Ishikawa (cell line): ENCODE measurements at regions not wholly inside any gene's neighbourhood (a gene's known extent, or its start where the extent isn't known, plus 50 kb on each side); places are given as distances from the start of the nearest gene placed in this dataset.

Experiments used
- CEBPB ChIP-seq: IDR thresholded peaks from 2 replicates; pipeline ENCODE4 v1.6.1; 2012
- CREB1 ChIP-seq: IDR thresholded peaks from 2 replicates; pipeline ENCODE4 v1.6.1; 2012; ENCODE audit warnings: low read depth
- EGR1 ChIP-seq: IDR thresholded peaks from 2 replicates; pipeline ENCODE4 v1.6.1; 2012
- EP300 ChIP-seq: IDR thresholded peaks from 2 replicates; pipeline ENCODE4 v1.6.1; 2012; ENCODE audit warnings: borderline replicate concordance
- FOXM1 ChIP-seq: IDR thresholded peaks from 2 replicates; pipeline ENCODE4 v1.6.1; 2012; ENCODE audit warnings: low read depth, borderline replicate concordance
- MAX ChIP-seq: IDR thresholded peaks from 2 replicates; pipeline ENCODE4 v1.6.1; 2012
- NFIC ChIP-seq: IDR thresholded peaks from 2 replicates; pipeline ENCODE4 v1.6.1; 2012
- RAD21 ChIP-seq: IDR thresholded peaks from 2 replicates; pipeline ENCODE4 v1.6.1; 2012; ENCODE audit warnings: low read depth
- REST ChIP-seq: IDR thresholded peaks from 2 replicates; pipeline ENCODE4 v1.6.1; 2012; ENCODE audit warnings: low read depth, mild to moderate bottlenecking
- TAF1 ChIP-seq: IDR thresholded peaks from 2 replicates; pipeline ENCODE4 v1.6.1; 2012; ENCODE audit warnings: low read depth, mild to moderate bottlenecking
- TCF12 ChIP-seq: IDR thresholded peaks from 2 replicates; pipeline ENCODE4 v1.6.1; 2012; ENCODE audit warnings: low read depth
- TEAD4 ChIP-seq: IDR thresholded peaks from 2 replicates; pipeline ENCODE4 v1.6.1; 2012
- YY1 ChIP-seq: IDR thresholded peaks from 2 replicates; pipeline ENCODE4 v1.6.1; 2012; ENCODE audit warnings: low read depth
- ZBTB7A ChIP-seq: IDR thresholded peaks from 2 replicates; pipeline ENCODE4 v1.6.1; 2012; ENCODE audit warnings: low read depth
- TF ChIP-seq, protein P1 (sequence below): IDR thresholded peaks from 2 replicates; pipeline ENCODE4 v1.6.1; 2012

GRCh38 chr11:93958991-93959390, 62.2 kb upstream of the HEPHL1 start:
- TF ChIP-seq YY1 (no peak), ZBTB7A (no peak), EP300 (no peak), CREB1 (no peak), FOXM1 (no peak), RAD21 (no peak), TEAD4 (no peak), REST (no peak), TCF12 (no peak), EGR1 (no peak), MAX (no peak), NFIC (no peak)

DNA sequence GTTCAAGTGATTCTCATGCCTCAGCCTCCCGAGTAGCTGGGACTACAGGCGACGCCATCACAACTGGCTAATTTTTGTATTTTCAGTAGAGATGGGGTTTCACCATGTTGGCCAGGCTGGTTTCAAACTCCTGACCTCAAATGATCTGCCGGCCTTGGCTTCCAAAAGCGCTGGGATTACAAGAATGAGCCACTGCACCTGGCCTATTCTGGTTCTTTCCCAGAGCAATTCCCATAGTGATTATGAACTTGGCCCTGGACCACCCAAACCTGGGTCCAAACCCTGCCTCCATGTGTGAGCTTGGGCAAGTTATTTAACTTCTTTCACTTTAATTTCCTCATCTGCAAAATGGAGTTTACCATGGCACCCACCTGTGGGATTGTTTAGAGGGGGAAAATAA, 61.5 kb upstream of the HEPHL1 start:
- no peak for TF ChIP-seq NFIC
- TF ChIP-seq FOXM1, result no peak
- TF ChIP-seq EP300, result no peak
- TF ChIP-seq, protein P1, sequence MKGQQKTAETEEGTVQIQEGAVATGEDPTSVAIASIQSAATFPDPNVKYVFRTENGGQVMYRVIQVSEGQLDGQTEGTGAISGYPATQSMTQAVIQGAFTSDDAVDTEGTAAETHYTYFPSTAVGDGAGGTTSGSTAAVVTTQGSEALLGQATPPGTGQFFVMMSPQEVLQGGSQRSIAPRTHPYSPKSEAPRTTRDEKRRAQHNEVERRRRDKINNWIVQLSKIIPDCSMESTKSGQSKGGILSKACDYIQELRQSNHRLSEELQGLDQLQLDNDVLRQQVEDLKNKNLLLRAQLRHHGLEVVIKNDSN, result no peak
- no peak for TF ChIP-seq RAD21
- TF ChIP-seq CREB1, result no peak
- TF ChIP-seq ZBTB7A, result no peak
- TF ChIP-seq TEAD4, result no peak
- no peak for TF ChIP-seq EGR1
- no peak for TF ChIP-seq CEBPB
- TF ChIP-seq TAF1, result no peak
- TF ChIP-seq YY1, result no peak
- TF ChIP-seq TCF12, result no peak
- no peak for TF ChIP-seq REST
- TF ChIP-seq MAX, result no peak

- TF ChIP-seq, protein P1, result no peak
- TF ChIP-seq FOXM1, result no peak
- no peak for TF ChIP-seq ZBTB7A
- TF ChIP-seq CEBPB, result no peak
- TF ChIP-seq REST, result no peak
Observed at GRCh38 chr11:93963072-93963471, 58.1 kb upstream of the HEPHL1 start.

GRCh38 chr11:93967258-93967657, 53.9 kb upstream of the HEPHL1 start:
- TF ChIP-seq YY1, result no peak
- TF ChIP-seq CREB1, result no peak
- no peak for TF ChIP-seq ZBTB7A
- TF ChIP-seq, protein P1, result no peak
- TF ChIP-seq NFIC, result no peak

- TF ChIP-seq CEBPB (no peak), YY1 (no peak), TCF12 (no peak), MAX (no peak), EGR1 (no peak), ZBTB7A (no peak), CREB1 (no peak), TAF1 (no peak), TEAD4 (no peak)
- TF ChIP-seq, protein P1, result no peak
Observed at GRCh38 chr11:93967944-93968343, 53.2 kb upstream of the HEPHL1 start.
